HEK293 (cell line): ENCODE measurements at regions not wholly inside any gene's neighbourhood (a gene's known extent, or its start where the extent isn't known, plus 50 kb on each side); places are given as distances from the start of the nearest gene placed in this dataset.

Experiments
- CTCF ChIA-PET: fragments of 350-600 bp; formaldehyde crosslinking; extraction: SDS; loops from one replicate; lab custom pipeline; 2021; ENCODE audit warnings: antibody characterized with exemption; lab: Yijun Ruan, JAX
- POLR2A ChIA-PET: fragments of 300-600 bp; formaldehyde crosslinking; extraction: SDS; loops from one replicate; lab custom pipeline; 2020; ENCODE audit warnings: antibody characterized with exemption, inconsistent platforms; lab: Yijun Ruan, JAX
- H3K27ac ChIP-seq: fragments of 200-500 bp; sonication (Bioruptor generic); 2 replicates; pipeline ENCODE4 v1.5.1; 2014; ENCODE audit warnings: low read depth, low read length, control low read depth, inconsistent platforms; ENCODE audit errors: extremely low read depth
- H3K36me3 ChIP-seq, 2 experiments: fragments of 200-500 bp in 1 of 2; sonication (Bioruptor generic) in 1 of 2; 1 replicate in 1 of 2; 2 replicates in 1 of 2; pipeline ENCODE4 v1.5.1; 2014 to 2017; ENCODE audit warnings: inconsistent platforms in 2 of 2, low read length in 2 of 2; ENCODE audit not compliant: control insufficient read depth in 2 of 2, insufficient read depth in 1 of 2
- H3K4me1 ChIP-seq: fragments of 200-500 bp; sonication (Bioruptor generic); 2 replicates; pipeline ENCODE4 v1.5.1; 2014; ENCODE audit warnings: mild to moderate bottlenecking, low read length, inconsistent platforms; ENCODE audit not compliant: control insufficient read depth, insufficient read depth
- H3K4me3 ChIP-seq: 2 replicates; pipeline ENCODE4 v1.5.1; 2011; ENCODE audit warnings: low read depth, mild to moderate bottlenecking, control low read depth, low read length, moderate library complexity
- H3K9me3 ChIP-seq: fragments of 200-500 bp; sonication (Bioruptor generic); 2 replicates; pipeline ENCODE4 v1.5.1; 2014; ENCODE audit warnings: low read depth, low read length, inconsistent platforms; ENCODE audit not compliant: control insufficient read depth, insufficient read depth
- BCL11B ChIP-seq: fragments of 450-650 bp; formaldehyde crosslinking; IDR thresholded peaks from 2 replicates; pipeline ENCODE4 v1.5.1; 2016; ENCODE audit warnings: low read depth, missing biosample characterization, missing genetic modification characterization
- HOXD13 ChIP-seq: sonication (generic); formaldehyde crosslinking; IDR thresholded peaks from 2 replicates; pipeline ENCODE4 v1.8.0; 2022; ENCODE audit warnings: missing genetic modification reagents, borderline replicate concordance
- IKZF3 ChIP-seq: fragments of 450-650 bp; IDR thresholded peaks from 2 replicates; pipeline ENCODE4 v1.5.0; 2018; ENCODE audit warnings: missing biosample characterization, mild to moderate bottlenecking, missing genetic modification characterization, moderate library complexity
- YY2 ChIP-seq: fragments of 450-650 bp; formaldehyde crosslinking; IDR thresholded peaks from 2 replicates; pipeline ENCODE4 v1.5.1; 2016; ENCODE audit warnings: missing biosample characterization, missing genetic modification characterization
- ZBTB8A ChIP-seq: fragments of 450-650 bp; formaldehyde crosslinking; IDR thresholded peaks from 2 replicates; pipeline ENCODE4 v1.5.1; 2016; ENCODE audit warnings: missing biosample characterization, missing genetic modification characterization
- ZFHX2 ChIP-seq: fragments of 450-650 bp; formaldehyde crosslinking; conservative IDR thresholded peaks from 2 replicates; pipeline ENCODE4 v1.5.1; 2016; ENCODE audit warnings: missing biosample characterization, missing genetic modification characterization
- ZFP69B ChIP-seq: fragments of 450-650 bp; formaldehyde crosslinking; IDR thresholded peaks from 2 replicates; pipeline ENCODE4 v1.5.1; 2016; ENCODE audit warnings: missing biosample characterization, missing genetic modification characterization
- ZIC2 ChIP-seq: fragments of 450-650 bp; formaldehyde crosslinking; IDR thresholded peaks from 2 replicates; pipeline ENCODE4 v1.5.1; 2016; ENCODE audit warnings: missing biosample characterization, missing genetic modification characterization
- ZNF138 ChIP-seq: fragments of 450-650 bp; formaldehyde crosslinking; IDR thresholded peaks from 2 replicates; pipeline ENCODE4 v1.5.1; 2016; ENCODE audit warnings: missing biosample characterization, missing genetic modification characterization, borderline replicate concordance
- ZNF140 ChIP-seq: fragments of 450-650 bp; formaldehyde crosslinking; IDR thresholded peaks from 2 replicates; pipeline ENCODE4 v1.5.1; 2016; ENCODE audit warnings: missing biosample characterization, missing genetic modification characterization
- ZNF184 ChIP-seq: fragments of 450-650 bp; IDR thresholded peaks from 2 replicates; pipeline ENCODE4 v1.5.1; 2018; ENCODE audit warnings: missing biosample characterization, mild to moderate bottlenecking, missing genetic modification characterization
- ZNF202 ChIP-seq: fragments of 450-650 bp; formaldehyde crosslinking; IDR thresholded peaks from 2 replicates; pipeline ENCODE4 v1.5.1; 2016; ENCODE audit warnings: missing biosample characterization, missing genetic modification characterization, borderline replicate concordance
- ZNF529 ChIP-seq: fragments of 450-650 bp; formaldehyde crosslinking; IDR thresholded peaks from 2 replicates; pipeline ENCODE4 v1.5.1; 2017; ENCODE audit warnings: missing genetic modification characterization, missing biosample characterization; ENCODE audit not compliant: insufficient replicate concordance
- ZNF530 ChIP-seq: fragments of 450-650 bp; formaldehyde crosslinking; IDR thresholded peaks from 2 replicates; pipeline ENCODE4 v1.5.1; 2016; ENCODE audit warnings: low read depth, missing biosample characterization, missing genetic modification characterization
- ZSCAN16 ChIP-seq: fragments of 450-650 bp; formaldehyde crosslinking; IDR thresholded peaks from 2 replicates; pipeline ENCODE4 v1.5.1; 2016; ENCODE audit warnings: missing biosample characterization, missing genetic modification characterization
- TF ChIP-seq, protein P1 (sequence below): sonication (generic); formaldehyde crosslinking; IDR thresholded peaks from 2 replicates; pipeline ENCODE4 v1.8.1; 2022; ENCODE audit warnings: mild to moderate bottlenecking, moderate library complexity, missing genetic modification reagents
- TF ChIP-seq, protein P2 (sequence below): fragments of 450-650 bp; formaldehyde crosslinking; IDR thresholded peaks from 2 replicates; pipeline ENCODE4 v1.5.1; 2016; ENCODE audit warnings: missing biosample characterization, missing genetic modification characterization, low read depth
- TF ChIP-seq, protein P3 (sequence below): fragments of 450-650 bp; formaldehyde crosslinking; IDR thresholded peaks from 2 replicates; pipeline ENCODE4 v1.5.1; 2016; ENCODE audit warnings: missing biosample characterization, missing genetic modification characterization
- TF ChIP-seq, protein P4 (sequence below): fragments of 450-650 bp; formaldehyde crosslinking; IDR thresholded peaks from 2 replicates; pipeline ENCODE4 v1.5.1; 2017; ENCODE audit warnings: missing biosample characterization, missing genetic modification characterization
- TF ChIP-seq, protein P5 (sequence below): fragments of 450-650 bp; formaldehyde crosslinking; IDR thresholded peaks from 2 replicates; pipeline ENCODE4 v1.5.1; 2017; ENCODE audit warnings: missing biosample characterization, missing genetic modification characterization
- TF ChIP-seq, protein P6 (sequence below): fragments of 450-650 bp; formaldehyde crosslinking; IDR thresholded peaks from 2 replicates; pipeline ENCODE4 v1.5.1; 2016; ENCODE audit warnings: missing biosample characterization, missing genetic modification characterization

DNA sequence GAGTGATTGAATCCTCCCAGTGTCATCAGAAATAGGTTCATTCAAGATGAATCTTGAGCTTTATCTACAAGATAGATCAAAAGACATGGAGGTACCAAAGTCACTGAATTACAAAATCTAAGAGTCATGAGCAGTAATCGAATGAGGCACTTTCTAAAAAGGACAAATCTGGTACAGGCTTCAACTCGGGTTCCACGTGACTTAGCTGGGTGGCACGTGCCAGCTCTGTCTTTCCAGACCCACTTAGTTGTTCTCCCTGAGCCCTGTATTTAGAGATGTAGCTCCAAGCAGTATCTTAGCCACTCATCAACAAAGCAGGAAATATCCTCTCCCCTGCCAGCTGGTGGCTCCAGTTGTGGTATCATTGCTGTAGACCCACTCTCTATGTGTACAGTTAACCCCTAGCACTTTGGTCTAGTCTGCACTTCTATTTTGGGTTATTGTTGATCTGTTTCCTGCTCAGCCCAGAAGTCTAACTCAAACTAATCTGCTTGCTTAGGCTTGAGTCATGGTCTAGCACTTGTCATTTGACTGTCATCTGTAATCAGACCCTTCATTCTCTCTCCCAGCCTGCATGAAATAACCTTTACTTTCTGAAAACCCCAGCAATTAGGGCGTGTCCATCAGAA, 528.7 kb downstream of the ETS1 start (continued):
- TF ChIP-seq ZNF138 (tag by site-specific recombination) (no peak), ZBTB8A (tag by site-specific recombination) (no peak)

DNA sequence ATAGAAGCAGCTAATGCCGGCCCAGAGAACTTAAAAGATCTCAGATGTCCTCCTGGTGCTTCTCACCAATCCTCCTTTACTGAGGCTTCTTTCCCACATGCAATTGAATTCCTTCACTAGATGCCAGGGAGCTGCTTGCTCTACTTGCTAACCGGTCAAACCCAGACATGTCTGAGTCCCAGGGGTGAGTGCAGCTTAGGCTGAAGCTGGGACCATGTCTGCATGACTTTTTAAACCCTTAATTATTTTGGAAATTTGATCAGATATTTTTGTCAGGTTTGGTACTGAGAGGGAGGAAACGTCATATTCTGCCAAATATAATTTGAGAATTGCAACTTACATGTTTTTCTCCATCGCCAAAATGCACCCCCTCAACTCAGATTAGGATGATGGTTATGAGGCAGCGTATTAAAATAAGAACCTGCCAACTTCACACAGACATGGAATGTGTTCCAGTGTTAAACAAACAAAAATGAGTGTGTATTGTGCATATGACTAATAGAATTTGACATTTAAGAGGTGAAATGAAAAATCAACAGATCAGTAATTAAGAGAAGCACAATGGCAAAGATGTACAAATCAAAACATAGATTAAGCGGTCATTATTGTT, 529.5 kb downstream of the ETS1 start:
- Histone ChIP-seq H3K27ac (no peak overlapping the region), H3K4me3 (no peak overlapping the region), H3K4me1 (peaks cover 11% of the 10 kb centered on the region), H3K9me3 (no peaks in the 10 kb centered on the region), H3K36me3 (no peaks in the 10 kb centered on the region)
- CTCF ChIA-PET = interaction anchor here (0.6 to 2.8 kb wide), 3 partner anchors 13 to 100 kb away, joined by 3 to 20 read pairs (median 3); no protein-coding TSS in a partner anchor
- TF ChIP-seq, protein P1, sequence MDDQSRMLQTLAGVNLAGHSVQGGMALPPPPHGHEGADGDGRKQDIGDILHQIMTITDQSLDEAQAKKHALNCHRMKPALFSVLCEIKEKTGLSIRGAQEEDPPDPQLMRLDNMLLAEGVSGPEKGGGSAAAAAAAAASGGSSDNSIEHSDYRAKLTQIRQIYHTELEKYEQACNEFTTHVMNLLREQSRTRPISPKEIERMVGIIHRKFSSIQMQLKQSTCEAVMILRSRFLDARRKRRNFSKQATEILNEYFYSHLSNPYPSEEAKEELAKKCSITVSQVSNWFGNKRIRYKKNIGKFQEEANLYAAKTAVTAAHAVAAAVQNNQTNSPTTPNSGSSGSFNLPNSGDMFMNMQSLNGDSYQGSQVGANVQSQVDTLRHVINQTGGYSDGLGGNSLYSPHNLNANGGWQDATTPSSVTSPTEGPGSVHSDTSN (CRISPR knock-in tag) = no peak
- no peak for TF ChIP-seq ZFHX2 (tag by site-specific recombination)
- no peak for TF ChIP-seq ZNF529 (tag by site-specific recombination)
- no peak for TF ChIP-seq IKZF3 (tag by site-specific recombination)
- TF ChIP-seq, protein P2, sequence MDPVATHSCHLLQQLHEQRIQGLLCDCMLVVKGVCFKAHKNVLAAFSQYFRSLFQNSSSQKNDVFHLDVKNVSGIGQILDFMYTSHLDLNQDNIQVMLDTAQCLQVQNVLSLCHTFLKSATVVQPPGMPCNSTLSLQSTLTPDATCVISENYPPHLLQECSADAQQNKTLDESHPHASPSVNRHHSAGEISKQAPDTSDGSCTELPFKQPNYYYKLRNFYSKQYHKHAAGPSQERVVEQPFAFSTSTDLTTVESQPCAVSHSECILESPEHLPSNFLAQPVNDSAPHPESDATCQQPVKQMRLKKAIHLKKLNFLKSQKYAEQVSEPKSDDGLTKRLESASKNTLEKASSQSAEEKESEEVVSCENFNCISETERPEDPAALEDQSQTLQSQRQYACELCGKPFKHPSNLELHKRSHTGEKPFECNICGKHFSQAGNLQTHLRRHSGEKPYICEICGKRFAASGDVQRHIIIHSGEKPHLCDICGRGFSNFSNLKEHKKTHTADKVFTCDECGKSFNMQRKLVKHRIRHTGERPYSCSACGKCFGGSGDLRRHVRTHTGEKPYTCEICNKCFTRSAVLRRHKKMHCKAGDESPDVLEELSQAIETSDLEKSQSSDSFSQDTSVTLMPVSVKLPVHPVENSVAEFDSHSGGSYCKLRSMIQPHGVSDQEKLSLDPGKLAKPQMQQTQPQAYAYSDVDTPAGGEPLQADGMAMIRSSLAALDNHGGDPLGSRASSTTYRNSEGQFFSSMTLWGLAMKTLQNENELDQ (tag by site-specific recombination) = no peak
- TF ChIP-seq HOXD13 (CRISPR knock-in tag) = no peak
- TF ChIP-seq, protein P3, sequence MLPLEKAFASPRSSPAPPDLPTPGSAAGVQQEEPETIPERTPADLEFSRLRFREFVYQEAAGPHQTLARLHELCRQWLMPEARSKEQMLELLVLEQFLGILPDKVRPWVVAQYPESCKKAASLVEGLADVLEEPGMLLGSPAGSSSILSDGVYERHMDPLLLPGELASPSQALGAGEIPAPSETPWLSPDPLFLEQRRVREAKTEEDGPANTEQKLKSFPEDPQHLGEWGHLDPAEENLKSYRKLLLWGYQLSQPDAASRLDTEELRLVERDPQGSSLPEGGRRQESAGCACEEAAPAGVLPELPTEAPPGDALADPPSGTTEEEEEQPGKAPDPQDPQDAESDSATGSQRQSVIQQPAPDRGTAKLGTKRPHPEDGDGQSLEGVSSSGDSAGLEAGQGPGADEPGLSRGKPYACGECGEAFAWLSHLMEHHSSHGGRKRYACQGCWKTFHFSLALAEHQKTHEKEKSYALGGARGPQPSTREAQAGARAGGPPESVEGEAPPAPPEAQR = no peak
- no peak for TF ChIP-seq ZNF140 (tag by site-specific recombination)
- no peak for TF ChIP-seq ZIC2 (tag by site-specific recombination)
- TF ChIP-seq YY2 = no peak
- TF ChIP-seq ZFP69B (tag by site-specific recombination) = no peak
- no peak for TF ChIP-seq ZNF202 (tag by site-specific recombination)
- POLR2A ChIA-PET = no interaction called here

DNA sequence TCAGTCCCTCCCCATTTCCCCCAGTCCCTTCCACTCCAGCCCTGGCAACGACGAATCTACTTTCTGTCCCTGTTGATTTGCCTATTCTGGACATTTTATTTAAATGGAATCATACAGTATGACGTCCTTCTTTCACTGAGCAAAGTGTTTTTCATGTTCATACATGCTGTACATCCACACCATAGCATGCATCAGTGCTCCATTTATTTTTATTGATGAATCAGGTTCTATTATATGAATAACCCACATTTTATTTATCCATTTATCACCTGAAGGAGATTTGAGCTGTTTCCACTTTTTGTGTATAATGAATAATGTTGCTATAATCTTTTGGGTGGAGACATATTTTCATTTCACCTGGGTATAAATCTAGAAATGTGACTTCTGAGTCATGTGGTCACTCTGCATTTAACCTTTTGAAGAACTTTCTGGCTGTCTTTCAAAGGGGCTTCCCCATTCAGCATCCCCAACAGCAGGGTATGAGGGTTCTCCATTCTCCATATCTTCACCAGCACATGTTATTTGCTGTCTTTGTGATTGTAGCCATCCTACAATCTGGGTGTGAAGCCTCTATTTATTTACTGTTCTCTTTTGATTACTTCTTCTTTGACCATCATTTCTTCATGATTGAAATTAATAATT, 531.7 kb downstream of the ETS1 start:
- CTCF ChIA-PET = no interaction called here
- Histone ChIP-seq H3K36me3 (no peaks in the 10 kb centered on the region), H3K27ac (no peak overlapping the region), H3K4me3 (no peak overlapping the region)
- POLR2A ChIA-PET = interaction anchor here (0.7 kb wide), 1 partner anchor 23 kb away, joined by 5 read pairs; no protein-coding TSS in a partner anchor
- TF ChIP-seq ZNF530 (tag by site-specific recombination) = no peak
- no peak for TF ChIP-seq ZSCAN16
- no peak for TF ChIP-seq BCL11B (tag by site-specific recombination)
- TF ChIP-seq, protein P4, sequence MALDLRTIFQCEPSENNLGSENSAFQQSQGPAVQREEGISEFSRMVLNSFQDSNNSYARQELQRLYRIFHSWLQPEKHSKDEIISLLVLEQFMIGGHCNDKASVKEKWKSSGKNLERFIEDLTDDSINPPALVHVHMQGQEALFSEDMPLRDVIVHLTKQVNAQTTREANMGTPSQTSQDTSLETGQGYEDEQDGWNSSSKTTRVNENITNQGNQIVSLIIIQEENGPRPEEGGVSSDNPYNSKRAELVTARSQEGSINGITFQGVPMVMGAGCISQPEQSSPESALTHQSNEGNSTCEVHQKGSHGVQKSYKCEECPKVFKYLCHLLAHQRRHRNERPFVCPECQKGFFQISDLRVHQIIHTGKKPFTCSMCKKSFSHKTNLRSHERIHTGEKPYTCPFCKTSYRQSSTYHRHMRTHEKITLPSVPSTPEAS (tag by site-specific recombination) = no peak
- TF ChIP-seq ZNF184 (tag by site-specific recombination) = no peak
- TF ChIP-seq, protein P5, sequence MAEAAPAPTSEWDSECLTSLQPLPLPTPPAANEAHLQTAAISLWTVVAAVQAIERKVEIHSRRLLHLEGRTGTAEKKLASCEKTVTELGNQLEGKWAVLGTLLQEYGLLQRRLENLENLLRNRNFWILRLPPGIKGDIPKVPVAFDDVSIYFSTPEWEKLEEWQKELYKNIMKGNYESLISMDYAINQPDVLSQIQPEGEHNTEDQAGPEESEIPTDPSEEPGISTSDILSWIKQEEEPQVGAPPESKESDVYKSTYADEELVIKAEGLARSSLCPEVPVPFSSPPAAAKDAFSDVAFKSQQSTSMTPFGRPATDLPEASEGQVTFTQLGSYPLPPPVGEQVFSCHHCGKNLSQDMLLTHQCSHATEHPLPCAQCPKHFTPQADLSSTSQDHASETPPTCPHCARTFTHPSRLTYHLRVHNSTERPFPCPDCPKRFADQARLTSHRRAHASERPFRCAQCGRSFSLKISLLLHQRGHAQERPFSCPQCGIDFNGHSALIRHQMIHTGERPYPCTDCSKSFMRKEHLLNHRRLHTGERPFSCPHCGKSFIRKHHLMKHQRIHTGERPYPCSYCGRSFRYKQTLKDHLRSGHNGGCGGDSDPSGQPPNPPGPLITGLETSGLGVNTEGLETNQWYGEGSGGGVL (tag by site-specific recombination) = no peak
- TF ChIP-seq, protein P6, sequence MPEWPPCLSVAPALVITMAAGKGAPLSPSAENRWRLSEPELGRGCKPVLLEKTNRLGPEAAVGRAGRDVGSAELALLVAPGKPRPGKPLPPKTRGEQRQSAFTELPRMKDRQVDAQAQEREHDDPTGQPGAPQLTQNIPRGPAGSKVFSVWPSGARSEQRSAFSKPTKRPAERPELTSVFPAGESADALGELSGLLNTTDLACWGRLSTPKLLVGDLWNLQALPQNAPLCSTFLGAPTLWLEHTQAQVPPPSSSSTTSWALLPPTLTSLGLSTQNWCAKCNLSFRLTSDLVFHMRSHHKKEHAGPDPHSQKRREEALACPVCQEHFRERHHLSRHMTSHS = no peak
- TF ChIP-seq, all 188 proteins: peak for 0
- Histone ChIP-seq H3K9me3 (no peaks in the 10 kb centered on the region), H3K4me1 (peaks cover 11% of the 10 kb centered on the region)
